GM12878 (cell line): ENCODE measurements at regions not wholly inside any gene's neighbourhood (a gene's known extent, or its start where the extent isn't known, plus 50 kb on each side); places are given as distances from the start of the nearest gene placed in this dataset.

Experiments used
- ATAC-seq: fragments of 200-7000 bp; cut with Tn5 transposase; 3 replicates; pipeline ENCODE4 v1.9.1; 2020; ENCODE audit warnings: mild to moderate bottlenecking, moderate library complexity
- BruUV-seq: library from RNA; stranded (reverse); fragments of 400-500 nt; replicated peaks from 2 replicates; lab custom pipeline; 2021; lab: Mats Ljungman, UMichigan
- CTCF ChIA-PET: fragments of 300-600 bp; sonication (Branson Sonifier 250); formaldehyde crosslinking; extraction: SDS; loops from one replicate; lab custom pipeline; 2021; ENCODE audit warnings: inconsistent platforms; lab: Yijun Ruan, JAX
- POLR2A ChIA-PET: fragments of 350-600 bp; formaldehyde crosslinking; extraction: SDS; loops from one replicate; lab custom pipeline; 2021; ENCODE audit warnings: inconsistent platforms; lab: Charles Lee
- RAD21 ChIA-PET: fragments of 300-600 bp; sonication (Branson Sonifier 250); formaldehyde crosslinking; loops from one replicate; lab custom pipeline; 2023; ENCODE audit warnings: antibody characterized with exemption; ENCODE audit not compliant: unreplicated experiment; lab: Charles Lee
- SMC1A ChIA-PET: fragments of 300-600 bp; sonication (Branson Sonifier 250); formaldehyde crosslinking; loops from one replicate; lab custom pipeline; 2023; ENCODE audit not compliant: unreplicated experiment, uncharacterized antibody; lab: Charles Lee
- DNase-seq: peaks from one replicate; pipeline ENCODE4 v3.0.0-alpha.2; 2011; ENCODE audit warnings: low read depth, low spot score
- FAIRE-seq: peaks from 3 replicates; lab custom pipeline; 2011; peaks lifted over from hg19 to GRCh38; lab: Jason Lieb, UNC
- H2AFZ ChIP-seq: 2 replicates; pipeline ENCODE4 v1.6.0; 2011; ENCODE audit warnings: low read depth, low read length, control low read depth; ENCODE audit not compliant: control insufficient read depth
- H3K27ac ChIP-seq: 2 replicates; pipeline ENCODE4 v1.5.1; 2011; ENCODE audit warnings: control low read depth; ENCODE audit not compliant: control insufficient read depth, insufficient read depth
- H3K27me3 ChIP-seq, 2 experiments: replicated peaks in 1 of 2; 2 replicates each; pipeline versions ENCODE4 v1.6.0 to v1.6.1; 2011; ENCODE audit warnings: low read length in 1 of 2; ENCODE audit not compliant: control insufficient read depth in 2 of 2, insufficient read depth in 2 of 2
- H3K36me3 ChIP-seq, 2 experiments: 2 replicates each; pipeline ENCODE4 v1.5.1; 2011; ENCODE audit warnings: low read length in 1 of 2; ENCODE audit not compliant: control insufficient read depth in 2 of 2, insufficient read depth in 2 of 2
- H3K4me1 ChIP-seq: 2 replicates; pipeline ENCODE4 v1.6.1; 2011; ENCODE audit warnings: mild to moderate bottlenecking, low read length, moderate library complexity, mixed read lengths; ENCODE audit not compliant: control insufficient read depth, insufficient read depth
- H3K4me2 ChIP-seq: 2 replicates; pipeline ENCODE4 v1.6.0; 2011; ENCODE audit warnings: control low read depth; ENCODE audit not compliant: control insufficient read depth, insufficient read depth
- H3K4me3 ChIP-seq: fragments of 200-600 bp; sonication (generic); 2 replicates; pipeline ENCODE4 v1.5.1; 2016
- H3K79me2 ChIP-seq: 2 replicates; pipeline ENCODE4 v1.6.0; 2011; ENCODE audit warnings: low read length; ENCODE audit not compliant: control insufficient read depth, insufficient read depth
- H3K9ac ChIP-seq: 2 replicates; pipeline ENCODE4 v1.8.0; 2011; ENCODE audit warnings: low read length, control low read depth, mixed read lengths; ENCODE audit not compliant: control insufficient read depth, insufficient read depth
- H3K9me3 ChIP-seq: replicated peaks from 3 replicates; pipeline ENCODE4 v1.5.1; 2011; ENCODE audit warnings: mild to moderate bottlenecking, low read length; ENCODE audit not compliant: control insufficient read depth, insufficient read depth
- H4K20me1 ChIP-seq: 2 replicates; pipeline ENCODE4 v1.6.0; 2011; ENCODE audit not compliant: control insufficient read depth, insufficient read depth
- CHD2 ChIP-seq: IDR thresholded peaks from 2 replicates; pipeline ENCODE4 v1.6.1; 2011; ENCODE audit warnings: low read depth, low read length, improper control_type of control experiment, borderline replicate concordance
- EGR1 ChIP-seq, 2 experiments: IDR thresholded peaks; 1 replicate in 1 of 2; 2 replicates in 1 of 2; pipeline ENCODE4 v1.6.1; 2011 to 2012; ENCODE audit warnings: low read depth in 2 of 2, low read length in 2 of 2, borderline replicate concordance in 1 of 2, mild to moderate bottlenecking in 1 of 2, moderate library complexity in 1 of 2
- GATAD2B ChIP-seq: fragments of 450-650 bp; conservative IDR thresholded peaks from 2 replicates; pipeline ENCODE4 v1.6.1; 2017; ENCODE audit warnings: low read depth, mild to moderate bottlenecking, moderate library complexity
- RAD51 ChIP-seq: fragments of 450-650 bp; IDR thresholded peaks from 2 replicates; pipeline ENCODE4 v1.6.1; 2016; ENCODE audit warnings: moderate library complexity, mild to moderate bottlenecking, inconsistent platforms
- SUZ12 ChIP-seq: fragments of 200-600 bp; sonication (generic); IDR thresholded peaks from one replicate; pipeline ENCODE4 v1.6.1; 2018; ENCODE audit warnings: antibody characterized with exemption, mild to moderate bottlenecking; ENCODE audit not compliant: unreplicated experiment
- YBX1 ChIP-seq: fragments of 450-650 bp; IDR thresholded peaks from 2 replicates; pipeline ENCODE4 v1.6.1; 2016; ENCODE audit warnings: antibody characterized with exemption
- WGBS: methylation state at CpG from one replicate; pipeline ENCODE4 v1.1.6; 2016; ENCODE audit warnings: low lambda C conversion rate; ENCODE audit not compliant: insufficient replicate concordance, insufficient coverage; ENCODE audit errors: missing lambda C conversion rate; 5-methylcytosine and 5-hydroxymethylcytosine counted together
- in situ Hi-C: fragments of 300-500 bp; cut with MboI; formaldehyde crosslinking; loops from 9 replicates; pipeline ENCODE4 v1.14.3; 2018; ENCODE audit warnings: mixed read lengths
- intact Hi-C: fragments of 100-400 bp; cut with micrococcal nuclease; formaldehyde crosslinking; loops from one replicate; pipeline ENCODE4 v1.14.2; 2022; ENCODE audit not compliant: unreplicated experiment
- TF ChIP-seq, protein P1 (sequence below): fragments of 450-650 bp; IDR thresholded peaks from 2 replicates; pipeline ENCODE4 v1.6.1; 2016; ENCODE audit warnings: mild to moderate bottlenecking

DNA sequence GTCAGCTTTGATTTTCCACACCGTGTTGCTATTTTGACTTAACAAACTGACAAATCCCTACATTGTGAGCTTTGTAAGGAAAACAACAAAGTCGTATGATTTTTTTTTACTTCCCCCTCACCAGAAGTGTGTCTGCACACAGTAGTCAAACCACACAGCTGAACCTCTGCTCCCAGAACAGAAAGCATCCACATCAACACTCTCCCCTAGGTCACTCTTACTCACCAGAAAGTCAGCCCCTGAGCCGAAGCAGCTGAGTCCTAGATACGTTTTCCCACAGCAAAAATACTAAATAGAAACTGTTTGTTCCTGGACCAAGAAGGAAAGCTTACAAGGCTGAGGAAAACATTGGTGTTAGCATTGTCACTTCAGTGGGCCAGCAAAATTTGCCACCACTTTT lies 305.7 kb downstream of the DHX15 start:
- Histone ChIP-seq H3K9ac (no peak overlapping the region), H3K27me3 (no peaks in the 10 kb centered on the region; a peak in 1 of 4 replicates)
- ATAC-seq (no peak), FAIRE-seq (no peak)
- TF ChIP-seq, protein P1, sequence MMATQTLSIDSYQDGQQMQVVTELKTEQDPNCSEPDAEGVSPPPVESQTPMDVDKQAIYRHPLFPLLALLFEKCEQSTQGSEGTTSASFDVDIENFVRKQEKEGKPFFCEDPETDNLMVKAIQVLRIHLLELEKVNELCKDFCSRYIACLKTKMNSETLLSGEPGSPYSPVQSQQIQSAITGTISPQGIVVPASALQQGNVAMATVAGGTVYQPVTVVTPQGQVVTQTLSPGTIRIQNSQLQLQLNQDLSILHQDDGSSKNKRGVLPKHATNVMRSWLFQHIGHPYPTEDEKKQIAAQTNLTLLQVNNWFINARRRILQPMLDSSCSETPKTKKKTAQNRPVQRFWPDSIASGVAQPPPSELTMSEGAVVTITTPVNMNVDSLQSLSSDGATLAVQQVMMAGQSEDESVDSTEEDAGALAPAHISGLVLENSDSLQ = no peak
- TF ChIP-seq CHD2 (no peak), YBX1 (no peak), GATAD2B (no peak)
- TF ChIP-seq, all 136 proteins: peak for 0
- H3K4me2 ChIP-seq = no peak overlapping the region
- intact Hi-C loops = no loop called here
- no peak for DNase-seq
- no peaks in the 10 kb centered on the region for H4K20me1 ChIP-seq
- no peaks in the 10 kb centered on the region for H3K79me2 ChIP-seq
- H3K27ac ChIP-seq = no peak overlapping the region
- no peaks in the 10 kb centered on the region for H3K9me3 ChIP-seq
- in situ Hi-C loops = no loop called here
- no peaks in the 10 kb centered on the region for H3K4me1 ChIP-seq
- H3K4me3 ChIP-seq = no peak overlapping the region
- ChIA-PET SMC1A (no interaction called here), CTCF (no interaction called here), RAD21 (no interaction called here), POLR2A (no interaction called here)
- no peak overlapping the region for H2AFZ ChIP-seq
- BruUV-seq = no TSS peak
- H3K36me3 ChIP-seq = no peaks in the 10 kb centered on the region
- WGBS = 7% methylated on average over 4 of the region's 4 CpGs

GRCh38 chr4:24274381-24274941 lies 309.9 kb downstream of the DHX15 start:
- ChIA-PET SMC1A (no interaction called here), RAD21 (no interaction called here), CTCF (no interaction called here), POLR2A (no interaction called here)
- no peaks in the 10 kb centered on the region for H3K36me3 ChIP-seq
- DNase-seq (no peak), FAIRE-seq (no peak), ATAC-seq (no peak)
- TF ChIP-seq SUZ12 = no peak
- TF ChIP-seq RAD51 = no peak
- TF ChIP-seq EGR1 (IDR thresholded peaks at IDR 0.05; ENCODE audit: borderline replicate concordance in 1 of 2, low read depth in 2 of 2, low read length in 2 of 2) = no peak
- intact Hi-C loops (no loop called here), in situ Hi-C loops (no loop called here)
- H2AFZ ChIP-seq = no peak overlapping the region
- H3K27me3 ChIP-seq = no peaks in the 10 kb centered on the region; a peak in 1 of 4 replicates
- WGBS = 61% methylated on average over 3 of the region's 3 CpGs
- no TSS peak for BruUV-seq
- no peaks in the 10 kb centered on the region for H4K20me1 ChIP-seq
- no peak overlapping the region for H3K4me3 ChIP-seq
- H3K9ac ChIP-seq = no peak overlapping the region
- H3K4me1 ChIP-seq = no peaks in the 10 kb centered on the region
- no peaks in the 10 kb centered on the region for H3K79me2 ChIP-seq
- H3K4me2 ChIP-seq = no peak overlapping the region
- no peaks in the 10 kb centered on the region for H3K9me3 ChIP-seq
- no peak overlapping the region for H3K27ac ChIP-seq
